Testis (tissue), 2 donors: ENCODE measurements at regions not wholly inside any gene's neighbourhood (a gene's known extent, or its start where the extent isn't known, plus 50 kb on each side); places are given as distances from the start of the nearest gene placed in this dataset.

Source experiments
- CTCF ChIP-seq, 3 experiments: fragments of 450-650 bp in 2 of 3; fragments of 200-600 bp in 1 of 3; sonication (generic) in 1 of 3; IDR thresholded peaks; one replicate each; pipeline ENCODE4 v1.5.1; 2016 to 2019; ENCODE audit warnings: antibody characterized with exemption in 3 of 3, mild to moderate bottlenecking in 2 of 3, moderate library complexity in 1 of 3
- POLR2A ChIP-seq: fragments of 450-650 bp; IDR thresholded peaks from one replicate; pipeline ENCODE4 v1.6.1; 2017; ENCODE audit warnings: antibody characterized with exemption, mild to moderate bottlenecking, moderate library complexity

GRCh38 chr13:80559944-80560343 lies 219.0 kb upstream of the SPRY2 start:
- TF ChIP-seq CTCF (IDR thresholded peaks at IDR 0.05): no peak
- TF ChIP-seq POLR2A: no peak
